Kidney tubule cell (primary cell): ENCODE measurements at regions not wholly inside any gene's neighbourhood (a gene's known extent, or its start where the extent isn't known, plus 50 kb on each side); places are given as distances from the start of the nearest gene placed in this dataset.

ENCODE experiments used
- DNase-seq: peaks from one replicate; pipeline ENCODE4 v3.0.0-alpha.2; 2018; ENCODE audit warnings: low spot score

DNA sequence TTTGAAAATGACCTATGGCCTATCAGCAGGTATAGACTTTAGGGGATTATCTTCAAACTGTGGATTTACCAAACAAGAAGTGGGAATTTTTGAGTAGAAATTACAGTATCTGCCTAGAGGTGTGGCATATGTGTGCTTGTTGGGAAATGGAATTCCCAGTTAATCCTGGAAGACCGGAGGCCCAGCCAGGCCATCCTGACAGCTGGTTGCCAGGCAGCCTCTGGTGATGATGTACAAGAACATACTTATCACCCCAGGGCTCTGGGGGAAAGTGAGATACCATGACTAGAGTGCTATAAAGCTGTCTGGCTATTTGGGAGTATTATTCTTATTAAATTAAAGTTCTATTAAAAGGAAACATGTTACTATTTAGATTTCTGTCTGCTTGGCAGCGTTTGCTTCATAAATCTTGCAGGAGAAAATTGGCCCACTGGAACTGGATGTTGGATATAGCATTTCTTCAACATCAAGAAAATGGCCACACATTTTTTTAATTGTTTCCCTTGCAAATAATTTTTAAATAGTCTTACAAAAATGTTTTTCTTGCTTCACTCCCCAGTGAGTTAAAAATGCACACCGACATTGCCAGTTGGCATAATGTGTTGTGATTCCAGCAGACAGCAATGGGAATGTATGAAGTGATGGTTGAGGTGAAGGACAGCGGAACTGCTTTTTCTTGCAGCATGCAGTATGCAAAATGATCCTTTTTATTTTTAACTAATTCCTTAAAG lies 187.8 kb downstream of the MYLK4 start:
- DNase-seq = no peak

DNA sequence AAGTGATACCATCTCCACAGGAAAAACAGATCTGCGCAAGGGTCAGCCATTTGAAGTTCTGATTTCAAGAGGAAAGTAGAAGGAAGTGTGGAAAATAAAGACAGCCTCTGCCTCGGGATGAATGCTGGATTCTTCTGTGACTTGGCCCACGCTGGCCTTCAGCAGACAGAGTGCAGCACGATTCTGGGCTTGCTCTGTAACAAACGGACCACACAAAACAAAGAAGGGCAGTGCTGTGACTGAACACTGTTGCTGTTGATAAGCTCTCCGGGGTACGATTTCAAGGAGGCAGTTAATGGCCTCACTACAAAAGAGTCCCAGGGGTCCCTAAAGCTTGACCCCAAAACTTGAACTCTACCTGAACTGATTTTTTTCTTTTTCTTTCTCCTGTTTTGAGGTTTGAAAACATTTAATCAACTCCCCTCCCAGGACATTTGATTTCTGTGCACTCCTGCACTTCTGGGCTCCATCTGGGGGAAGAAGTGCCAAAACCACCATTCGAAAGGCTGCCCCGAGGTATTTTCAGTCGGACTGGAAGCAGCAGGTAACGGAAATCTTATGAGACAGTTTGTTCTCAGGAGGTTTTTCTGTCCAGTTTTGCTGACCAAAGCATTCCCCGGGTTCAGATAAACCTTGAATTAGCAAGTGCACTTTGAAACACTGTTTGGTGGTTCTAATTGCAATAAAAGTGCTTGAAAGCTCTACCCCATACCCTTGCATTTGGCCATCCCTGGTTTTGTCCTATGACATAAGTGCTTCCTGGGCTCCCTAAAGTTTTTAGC lies 189.6 kb downstream of the MYLK4 start:
- DNase-seq = no peak

DNA sequence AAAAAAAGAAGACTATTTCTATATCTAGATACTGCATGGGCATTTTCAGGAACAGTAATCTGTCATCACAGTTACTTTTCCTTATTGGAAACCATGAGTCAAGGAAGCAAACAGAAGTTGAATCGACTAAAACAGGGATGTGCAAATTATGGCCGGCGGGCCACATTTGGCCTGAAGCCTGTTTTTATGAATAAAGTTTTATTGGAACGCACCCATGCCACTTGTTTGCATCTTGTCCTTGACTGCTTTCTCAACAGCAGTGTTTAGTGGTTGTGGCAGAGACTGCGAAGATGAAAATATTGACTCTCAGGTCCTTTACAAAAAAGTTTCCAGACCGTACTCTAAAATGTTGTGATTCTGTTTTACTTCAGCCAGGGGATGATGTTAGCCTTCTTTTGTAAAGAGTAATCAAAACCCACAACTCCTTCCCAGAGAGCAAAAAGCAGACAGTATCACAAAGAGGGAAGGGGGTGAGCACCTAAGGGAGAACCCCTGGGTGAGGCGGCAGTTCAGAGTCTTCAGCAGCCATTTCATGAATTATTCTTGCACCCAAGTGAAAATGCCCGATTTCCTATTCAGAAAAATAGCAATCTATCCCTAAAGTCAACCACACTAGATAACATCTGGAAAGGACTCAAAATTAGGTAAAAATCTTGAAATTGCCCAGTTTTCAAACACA lies 190.4 kb downstream of the MYLK4 start:
- DNase-seq = no peak

DNA sequence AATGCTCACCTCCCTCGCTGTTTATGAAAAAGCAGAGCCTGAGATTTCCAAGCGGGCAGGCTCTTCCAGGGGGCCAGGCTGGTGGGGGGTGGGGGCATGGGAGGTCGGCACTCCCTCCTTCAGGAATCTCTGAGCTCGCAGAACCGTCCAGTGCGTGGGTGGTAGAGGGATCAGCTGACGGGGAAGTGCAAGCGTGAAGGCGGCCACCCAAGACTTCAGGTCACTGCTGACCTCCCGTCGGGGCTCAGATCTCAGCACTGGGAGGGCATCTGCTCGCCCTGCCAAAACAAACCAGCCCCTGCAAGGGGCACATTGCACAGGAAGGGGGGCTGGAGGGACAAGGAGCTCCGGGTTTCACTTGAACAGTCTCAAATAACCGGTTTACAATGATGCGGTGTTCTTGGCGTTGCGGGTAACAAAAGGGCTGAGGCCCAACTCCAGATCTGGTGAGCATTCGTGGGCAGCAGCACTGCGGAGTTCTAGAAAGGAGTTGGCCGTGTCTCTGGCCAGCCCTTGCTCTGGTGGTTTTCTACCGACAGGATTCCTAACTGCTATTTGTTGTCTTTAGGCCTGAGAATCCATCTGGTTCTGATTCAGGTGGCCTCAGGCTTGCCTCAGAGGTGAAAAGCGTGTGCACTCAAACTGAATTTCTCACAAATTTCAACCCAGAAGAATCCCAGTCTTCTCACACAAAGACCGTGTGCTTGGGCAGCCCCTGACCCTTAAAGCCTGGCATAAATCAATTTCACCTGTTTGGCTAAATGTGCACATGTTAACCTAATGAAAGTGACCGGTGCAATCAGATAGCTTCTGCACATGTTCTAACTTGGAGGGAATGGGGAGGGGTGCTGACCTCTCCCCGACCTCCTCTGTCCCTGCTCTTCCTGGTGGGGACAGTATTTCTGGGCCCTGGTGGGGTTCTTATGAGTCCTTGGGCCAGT lies 191.6 kb downstream of the MYLK4 start:
- DNase-seq = peak; percentile 49

DNA sequence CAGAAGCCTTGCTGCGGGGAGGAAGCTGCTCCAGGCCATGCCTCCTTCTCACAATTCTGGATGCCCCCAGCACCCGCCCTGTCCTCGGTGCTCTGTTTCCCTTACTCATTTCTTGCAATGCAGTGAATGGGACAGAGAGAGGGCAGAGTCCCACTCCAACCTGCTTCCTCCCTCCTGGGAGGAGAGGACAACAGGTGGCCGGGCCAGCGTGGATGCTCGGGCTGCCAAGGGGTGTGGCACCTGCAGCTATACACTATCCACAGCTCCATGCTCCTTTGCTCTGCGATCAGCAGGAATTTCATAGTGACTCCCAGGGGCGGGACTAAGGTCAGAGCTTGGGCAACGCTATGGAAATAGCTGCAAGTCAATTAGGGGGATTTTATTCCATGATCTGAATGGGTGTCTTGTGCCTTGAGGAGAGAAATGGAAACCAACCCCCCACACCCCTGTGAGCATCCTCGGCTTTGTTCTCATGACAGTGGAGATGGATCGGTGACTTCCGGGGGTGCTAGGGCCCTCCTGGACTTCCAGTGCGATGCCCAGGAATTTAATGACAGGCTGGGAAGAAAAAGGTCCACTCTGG lies 192.5 kb downstream of the MYLK4 start:
- no peak for DNase-seq

DNA sequence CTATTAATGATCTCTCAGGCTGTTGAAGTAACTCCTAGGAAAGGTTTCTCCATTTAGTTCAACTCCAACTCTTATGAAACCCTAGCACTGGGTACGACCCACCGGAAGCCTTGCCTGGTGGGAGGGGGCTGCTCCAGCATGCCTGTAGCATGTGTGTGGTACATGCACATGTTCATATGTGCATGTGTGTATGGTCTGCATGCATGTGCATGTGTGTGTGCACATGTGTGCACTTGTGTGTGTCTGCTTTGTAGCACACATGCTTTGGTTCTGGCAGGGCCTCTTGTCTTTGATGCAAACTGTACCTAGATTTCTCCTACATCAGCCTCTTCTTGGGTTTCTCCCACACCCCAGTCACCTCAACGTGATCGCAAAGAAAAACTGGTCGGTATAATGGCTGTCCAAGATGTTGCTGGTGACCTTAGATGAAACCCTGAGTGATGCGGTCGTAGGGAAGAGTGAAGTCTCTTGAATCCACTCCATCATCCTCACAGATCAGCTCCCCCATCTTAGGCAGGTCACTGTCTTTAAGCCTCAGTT lies 193.5 kb downstream of the MYLK4 start:
- DNase-seq = no peak

DNA sequence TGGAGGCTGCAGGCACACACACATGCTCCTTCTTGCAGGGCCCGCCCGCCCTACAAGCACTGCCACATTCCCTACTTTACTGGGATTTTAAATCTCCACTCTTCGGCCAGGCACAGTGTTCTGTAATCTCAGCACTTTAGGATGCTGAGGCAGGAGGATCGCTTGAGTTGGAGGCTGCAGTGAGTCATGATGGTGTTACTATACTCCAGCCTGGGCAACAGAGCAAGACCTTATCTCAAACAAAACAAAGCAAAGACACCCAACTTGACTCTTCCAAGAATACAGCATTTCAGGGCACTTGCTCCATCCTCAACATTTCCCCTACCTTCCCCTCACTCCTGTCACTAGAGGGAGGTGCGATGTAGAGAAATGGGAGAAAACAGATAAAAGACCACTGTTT lies 194.0 kb downstream of the MYLK4 start:
- DNase-seq = peak; percentile 17

DNA sequence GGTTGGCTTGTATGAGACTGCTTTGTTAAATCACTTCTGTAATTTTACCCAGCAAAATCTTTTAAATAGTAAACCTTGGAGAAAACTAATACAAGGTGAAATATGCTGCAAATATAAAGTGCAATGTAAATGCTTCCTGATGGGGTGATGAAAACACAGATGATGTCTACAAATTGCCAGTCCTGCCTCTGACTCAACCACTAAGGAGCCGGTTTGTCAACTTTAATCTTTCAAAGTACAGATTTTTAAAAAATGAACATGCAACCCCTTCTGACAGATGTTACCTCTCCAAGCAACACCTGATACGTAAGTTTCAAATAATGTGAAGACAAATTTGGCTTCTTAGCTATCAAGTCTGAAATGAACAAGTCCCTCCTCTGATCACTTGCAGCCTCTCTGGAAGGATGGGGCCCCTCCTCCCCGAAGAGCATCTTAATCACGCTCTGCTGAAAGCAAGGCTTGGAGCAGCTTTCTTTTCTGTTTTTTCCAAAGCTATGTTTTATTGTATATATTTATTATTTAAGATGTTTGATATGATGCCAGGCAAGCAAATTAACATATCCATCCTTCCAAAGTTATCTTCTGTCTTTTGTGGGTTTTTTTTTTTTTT lies 196.0 kb downstream of the MYLK4 start:
- no peak for DNase-seq

DNA sequence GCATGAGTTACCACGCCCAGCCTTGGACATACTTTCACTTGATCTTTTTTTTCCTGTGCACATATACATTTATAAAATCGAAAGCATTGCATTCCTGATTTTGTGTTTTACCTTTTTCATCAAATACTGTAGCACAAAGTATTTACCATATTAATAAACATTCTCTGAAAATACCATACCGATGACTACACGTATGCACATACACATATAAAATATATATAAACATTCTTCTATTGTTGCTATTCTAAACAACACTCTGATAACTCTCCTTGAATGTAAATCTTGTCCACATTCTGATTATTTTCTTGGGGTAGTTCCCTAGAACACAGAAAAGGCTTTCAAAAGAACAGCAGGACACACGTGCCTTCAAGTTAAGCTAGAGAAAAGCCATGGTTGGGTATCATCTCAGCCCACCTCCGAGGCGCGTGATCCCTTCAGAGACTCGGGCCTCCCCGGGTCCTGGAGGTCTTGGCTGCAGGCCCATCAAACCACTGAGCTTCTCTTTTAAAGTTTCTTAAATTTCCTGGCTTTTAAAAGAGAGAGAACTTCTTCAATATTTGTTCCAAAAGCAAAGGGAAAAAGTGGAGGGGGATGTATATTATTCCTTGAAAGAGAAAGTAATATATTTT lies 198.1 kb downstream of the MYLK4 start:
- no peak for DNase-seq

DNA sequence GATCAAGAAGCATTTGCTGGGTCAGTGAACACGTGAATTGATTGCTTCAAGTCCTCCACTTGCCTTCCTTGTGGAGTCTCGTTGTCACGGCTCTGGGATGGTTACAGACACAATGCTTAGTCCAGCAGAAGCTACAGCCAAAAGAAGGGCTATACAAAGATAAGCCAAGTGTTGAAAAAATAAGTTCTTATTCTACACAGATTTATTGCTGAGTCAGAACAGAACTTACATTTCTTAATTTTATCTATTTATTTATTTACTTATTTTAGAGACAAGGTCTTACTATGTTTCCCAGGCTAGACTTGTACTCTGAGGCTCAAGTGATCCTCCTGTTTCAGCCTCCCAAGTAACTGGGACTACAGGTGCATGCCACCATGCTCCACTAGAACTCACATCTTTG lies 199.0 kb downstream of the MYLK4 start:
- DNase-seq = no peak

DNA sequence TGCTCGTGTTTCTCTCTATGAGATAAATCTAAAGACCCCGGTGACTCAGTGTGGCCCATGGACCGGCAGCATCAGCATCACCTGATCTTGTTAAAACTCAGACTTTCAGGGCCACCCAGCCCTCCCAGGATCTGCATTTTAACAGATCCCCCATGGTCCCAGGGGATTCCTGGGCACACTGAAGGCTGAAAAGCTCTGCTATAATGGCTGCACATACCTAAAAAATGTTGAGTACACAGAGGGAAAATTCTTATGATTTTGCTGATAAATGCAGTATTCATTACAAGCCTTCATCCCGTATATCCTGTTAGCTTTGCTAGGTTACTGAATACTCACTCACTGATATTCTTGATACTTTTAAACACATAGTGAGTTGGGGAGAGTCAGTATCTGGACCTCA lies 200.5 kb downstream of the MYLK4 start:
- no peak for DNase-seq

DNA sequence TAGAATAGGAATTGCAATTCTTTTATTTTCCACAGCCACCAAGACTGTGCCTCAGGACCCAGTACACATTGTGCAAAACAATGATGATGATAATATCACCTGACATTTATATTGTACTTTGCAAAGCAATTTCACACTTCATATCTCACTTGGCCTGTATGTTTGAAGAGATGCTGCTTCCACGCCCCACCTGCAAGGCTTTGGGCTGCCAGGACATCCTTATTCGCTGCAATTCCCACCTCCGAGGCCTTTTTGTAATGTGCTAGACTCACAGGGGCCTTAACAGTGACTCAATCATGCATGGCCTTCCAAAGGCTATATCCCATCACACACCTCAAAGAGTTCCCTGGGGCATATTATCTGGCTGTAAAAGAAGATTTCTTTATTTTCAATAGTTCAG lies 200.9 kb downstream of the MYLK4 start:
- no peak for DNase-seq

DNA sequence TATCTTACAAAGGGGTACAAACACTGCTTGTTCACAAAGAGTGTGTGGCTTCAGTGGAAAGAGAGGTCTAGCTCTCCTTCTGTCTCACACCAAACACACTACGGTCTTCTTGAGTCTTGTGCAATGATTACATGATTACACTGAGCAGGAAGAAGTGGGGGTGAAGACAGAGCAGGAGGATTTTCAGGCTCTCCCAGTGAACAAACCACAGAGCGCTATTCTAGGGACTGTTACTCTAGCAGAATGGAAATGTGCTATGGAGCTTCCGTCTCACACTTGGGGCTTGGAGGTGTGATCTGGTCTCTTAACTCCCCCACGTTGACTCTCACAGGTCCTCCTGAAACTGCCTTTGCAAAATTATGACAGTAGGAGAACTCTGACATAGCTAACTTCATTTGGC lies 203.4 kb downstream of the MYLK4 start:
- DNase-seq = no peak

DNA sequence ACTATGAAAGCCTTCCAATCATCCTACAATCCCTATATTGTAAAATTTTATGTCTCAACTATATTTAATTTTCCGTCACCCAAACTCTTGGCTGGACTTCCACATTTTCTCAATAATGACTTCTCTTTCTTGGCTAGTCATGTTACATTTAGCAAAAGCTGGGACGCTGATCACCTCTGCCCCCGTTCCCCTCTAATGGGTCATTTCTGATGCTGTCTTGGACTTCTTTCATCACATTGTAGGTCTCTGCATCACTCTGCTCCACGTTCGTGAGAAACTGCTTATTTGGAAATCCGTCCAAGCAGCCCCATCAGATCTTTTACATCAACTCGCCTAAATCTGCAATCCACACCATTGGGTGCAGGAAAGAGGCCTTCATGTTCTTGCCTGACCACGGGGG lies 203.8 kb downstream of the MYLK4 start:
- DNase-seq = no peak

DNA sequence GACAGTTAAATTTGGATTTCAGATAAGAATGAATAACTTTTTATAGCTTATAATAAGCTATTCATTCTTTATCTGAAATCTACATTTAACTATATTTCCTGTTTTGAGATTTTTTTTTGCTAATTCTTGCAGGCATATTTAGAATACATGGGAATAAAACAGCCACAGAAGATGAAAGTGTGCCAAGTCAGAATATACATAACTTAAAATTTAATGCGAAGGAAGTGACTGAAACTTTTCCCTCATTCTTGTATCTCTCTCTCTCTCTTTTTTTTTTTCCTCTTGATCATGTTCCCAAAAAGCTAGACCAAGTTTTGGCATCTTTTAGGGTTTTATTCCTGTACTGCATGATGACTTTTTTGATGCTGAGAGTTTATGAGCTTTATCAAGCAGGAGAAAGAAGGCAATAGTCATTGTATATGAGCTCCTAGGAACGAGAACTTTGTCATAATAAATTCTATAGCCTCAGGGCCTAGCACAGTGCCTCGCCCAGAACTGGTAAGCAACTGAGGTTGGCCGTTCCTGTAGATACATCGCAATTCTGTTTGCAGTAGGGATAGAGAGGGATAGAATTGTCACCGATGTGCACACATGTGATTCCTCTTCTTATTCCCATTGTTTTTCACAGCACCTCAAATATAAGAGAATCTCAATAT lies 205.2 kb downstream of the MYLK4 start:
- DNase-seq = no peak

DNA sequence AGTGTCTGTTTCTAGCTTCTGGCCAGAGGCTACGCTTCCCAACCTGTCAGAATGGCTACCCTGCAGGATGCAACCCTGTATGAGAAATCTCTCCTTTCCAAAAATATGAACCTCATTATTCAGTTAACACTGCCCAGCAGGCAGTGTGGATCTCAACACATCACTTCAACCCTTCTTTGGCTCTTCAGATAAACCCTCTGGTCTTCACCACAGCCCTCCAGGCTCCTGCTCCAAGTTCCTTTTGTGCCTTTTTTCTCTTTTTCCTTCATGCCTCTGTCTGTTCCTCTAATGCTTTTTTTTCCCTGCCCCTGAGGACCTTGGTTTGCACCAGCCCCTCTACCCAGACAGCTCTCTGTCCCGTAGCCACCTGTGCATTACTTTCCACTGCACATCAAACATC lies 207.4 kb downstream of the MYLK4 start:
- DNase-seq = no peak

DNA sequence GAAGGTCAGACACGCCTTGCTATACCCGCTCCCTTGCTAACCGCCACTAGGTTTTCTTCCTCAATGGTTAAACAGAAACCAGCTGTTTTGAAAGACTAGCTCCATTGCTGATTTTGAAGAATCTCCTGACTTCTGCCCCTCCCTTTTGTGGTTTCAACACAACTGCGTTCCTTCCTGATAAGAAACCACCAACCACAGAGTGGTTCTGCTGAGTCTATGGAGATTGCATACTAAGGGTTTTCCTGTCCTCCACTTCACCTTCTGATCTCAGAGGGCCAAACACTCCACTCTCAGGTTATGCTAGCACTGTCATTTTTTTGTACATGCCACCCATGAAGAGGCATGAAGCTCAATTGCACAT lies 207.9 kb downstream of the MYLK4 start:
- peak; percentile 65 for DNase-seq

DNA sequence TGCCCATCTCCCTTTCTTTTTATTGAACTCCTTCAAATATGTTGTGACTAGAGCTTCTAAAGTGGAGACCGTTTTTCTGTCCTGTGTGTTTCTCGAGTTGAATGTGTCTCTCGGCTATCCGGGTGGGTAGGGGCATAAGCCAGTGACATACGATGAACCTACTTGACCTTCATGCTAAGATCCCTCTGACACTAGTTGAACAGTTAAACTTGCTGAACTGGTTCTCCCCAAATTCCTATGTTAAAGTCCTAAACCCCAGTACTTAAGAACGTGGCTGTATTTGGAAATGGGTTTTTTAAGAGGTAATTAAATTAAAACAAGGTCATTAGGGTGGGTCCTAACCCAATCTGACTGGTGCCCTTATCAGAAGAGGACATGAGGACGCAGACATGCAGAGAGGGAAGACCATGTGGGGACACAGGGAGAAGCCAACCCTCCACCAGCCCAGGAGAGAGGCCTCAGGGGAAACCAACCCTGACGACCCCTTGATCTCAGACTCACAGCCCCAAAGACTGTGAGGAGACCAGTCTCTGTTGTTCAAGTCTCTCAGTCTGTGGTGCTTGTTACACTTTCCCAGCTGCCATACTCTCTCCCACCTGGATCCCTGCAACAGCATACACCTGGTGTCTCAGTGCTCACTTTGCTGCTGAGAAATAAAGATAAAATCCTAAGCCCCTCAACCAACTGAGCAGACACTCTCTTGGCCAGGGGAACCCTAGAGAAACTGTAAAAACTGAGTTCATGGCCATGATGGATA lies 208.4 kb downstream of the MYLK4 start:
- DNase-seq = no peak

DNA sequence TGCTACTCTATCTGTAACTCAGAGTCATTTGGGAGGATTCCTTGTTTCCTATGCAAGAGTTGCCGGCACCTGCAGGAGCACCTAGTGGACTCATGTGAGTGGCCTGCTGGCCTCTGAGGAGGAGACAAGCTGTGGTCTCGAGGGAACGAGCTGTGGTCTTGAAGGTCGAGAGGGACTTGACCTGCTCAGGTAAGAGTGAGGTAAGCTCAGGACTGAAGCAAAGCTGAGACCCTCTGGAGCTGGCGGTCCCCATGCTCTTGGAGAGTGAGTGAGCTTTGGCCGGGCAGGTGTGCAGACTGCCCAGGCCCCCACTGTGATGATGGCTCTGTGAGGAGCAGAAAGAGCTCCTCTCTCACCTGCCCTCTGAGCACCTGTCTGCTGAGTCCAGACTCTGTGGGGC lies 214.3 kb downstream of the MYLK4 start:
- DNase-seq = no peak
